NOMO-1 treated with dmso at 0.1 percent for 144 hours (cell line): ENCODE measurements at regions not wholly inside any gene's neighbourhood (a gene's known extent, or its start where the extent isn't known, plus 50 kb on each side); places are given as distances from the start of the nearest gene placed in this dataset.
"Not testable (repeated sequence)": the region's sequence is repeated elsewhere in the genome, so short reads cannot be mapped to it uniquely, and the experiment has no call there.

ENCODE experiments used
- DNase-seq: peaks from one replicate; lab custom pipeline; 2025; ENCODE audit not compliant: unreplicated experiment; lab: John Stamatoyannopoulos, UW

GRCh38 chr16:63890723-63891122 is 1231.1 kb downstream of the CDH11 start:
- no peak for DNase-seq

- DNase-seq = no peak
Observed at GRCh38 chr16:63890081-63890480, 1231.8 kb downstream of the CDH11 start.

DNA sequence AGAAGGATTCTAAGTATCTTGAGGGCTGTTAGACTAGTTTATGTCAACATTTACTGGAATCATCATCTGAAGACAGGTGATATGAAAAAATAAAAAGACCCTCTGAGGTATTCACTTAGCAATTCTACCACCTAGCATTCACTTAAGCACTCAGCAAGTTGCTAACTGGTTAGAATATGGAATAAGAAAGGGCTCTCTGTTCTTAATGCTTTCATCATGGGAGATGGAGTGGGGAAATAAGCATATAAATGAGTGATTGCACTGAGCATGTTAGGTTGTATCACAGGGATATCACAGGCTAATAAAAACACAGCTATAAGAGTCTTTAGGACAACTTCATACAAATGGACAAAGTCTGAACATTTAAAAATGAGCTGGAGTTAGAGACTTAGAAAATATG is 1238.8 kb downstream of the CDH11 start:
- no peak for DNase-seq

DNA sequence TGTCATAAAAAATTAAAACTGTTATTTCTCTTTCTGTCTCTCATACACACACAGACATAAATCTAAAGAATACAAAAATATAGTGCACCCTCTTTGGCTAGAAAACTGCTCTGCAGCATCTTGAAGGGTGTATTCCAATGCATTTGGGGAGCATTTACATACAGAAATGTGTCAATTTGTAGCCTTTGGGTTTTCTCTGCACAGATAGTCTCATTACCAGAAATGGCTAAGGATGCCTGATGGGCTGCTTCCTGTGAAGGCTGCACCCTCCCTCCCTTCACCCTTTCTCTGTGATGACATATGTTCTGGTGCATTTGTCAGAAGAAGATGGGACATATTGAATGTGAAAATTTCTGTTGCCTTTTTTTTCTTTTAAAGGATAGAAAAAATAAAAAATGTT is 1239.3 kb downstream of the CDH11 start:
- DNase-seq = no peak

DNA sequence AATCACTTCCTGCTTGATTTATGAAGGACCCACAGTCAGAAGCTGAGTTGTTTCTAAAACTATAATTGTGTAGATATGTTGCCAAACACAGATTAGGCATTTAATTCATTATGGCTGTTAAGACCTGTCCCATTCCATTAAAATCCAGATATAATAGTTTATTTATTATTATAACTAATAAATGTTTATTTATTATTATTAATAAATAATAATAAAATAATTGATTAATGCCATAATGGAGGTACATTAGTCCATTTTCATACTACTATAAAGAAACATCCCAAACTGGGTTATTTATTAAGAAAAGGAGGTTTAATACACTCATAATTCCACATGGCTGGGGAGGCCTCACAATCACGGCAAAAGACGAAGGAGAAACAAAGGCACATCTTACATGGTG is 1240.9 kb downstream of the CDH11 start:
- no peak for DNase-seq

DNA sequence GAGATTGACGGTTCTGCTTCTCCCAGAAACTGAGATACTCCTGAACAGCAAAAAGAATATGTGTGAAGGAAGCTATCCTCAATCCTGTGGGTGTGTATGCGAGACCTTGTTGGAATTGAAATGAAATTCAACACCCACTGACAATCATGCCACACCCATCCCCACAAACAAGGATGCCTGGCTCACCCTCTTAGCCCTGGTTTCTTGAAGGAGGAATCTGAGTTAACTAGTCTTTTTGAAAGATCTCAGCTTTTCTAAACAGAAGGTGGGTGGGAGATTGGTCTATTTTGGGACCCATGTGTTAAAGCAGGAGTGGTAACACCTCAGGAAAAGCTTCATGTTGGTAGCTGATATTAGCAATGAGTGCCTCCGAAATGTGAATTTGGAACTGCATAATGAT is 1244.5 kb downstream of the CDH11 start:
- DNase-seq = no peak

DNA sequence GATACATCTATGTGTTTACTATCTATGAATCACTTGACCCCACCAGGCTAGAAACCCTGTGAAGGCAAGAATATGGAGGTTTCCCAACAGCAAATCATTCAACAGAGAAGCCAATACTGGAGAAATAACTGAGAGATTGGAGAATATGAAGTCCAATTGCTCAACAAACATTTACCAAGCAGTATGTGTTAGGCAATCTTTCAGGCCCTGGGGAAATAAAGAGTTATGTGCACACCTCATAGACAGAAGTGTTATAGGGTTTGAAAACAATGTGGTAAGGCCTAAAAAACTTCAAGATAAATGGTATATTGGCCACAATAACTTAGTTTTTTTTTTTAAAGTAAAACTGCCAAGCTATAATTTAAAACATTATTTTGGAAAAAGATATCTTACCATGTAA is 1245.8 kb downstream of the CDH11 start:
- DNase-seq = no peak

- DNase-seq = not testable (repeated sequence)
Observed at GRCh38 chr16:63860700-63861099, 1261.2 kb downstream of the CDH11 start.

DNA sequence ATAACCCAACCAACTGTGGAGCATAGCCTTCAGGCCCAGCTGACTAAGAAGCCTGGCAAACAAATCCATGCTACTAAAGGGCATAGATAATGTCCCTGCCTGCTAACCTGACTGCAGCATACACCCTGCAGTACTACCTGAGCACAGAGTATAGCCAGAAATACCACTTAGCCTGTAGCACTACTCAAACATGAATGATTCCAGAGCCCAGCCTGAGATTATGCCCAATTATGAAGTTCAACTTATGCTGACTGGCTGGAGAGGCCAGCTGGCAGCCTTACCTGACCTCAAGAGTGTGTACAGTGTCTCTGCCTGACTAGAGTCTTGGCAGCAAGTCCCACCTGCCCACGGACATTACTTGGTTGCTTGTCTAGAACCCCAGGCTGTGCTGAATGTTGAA is 1265.3 kb downstream of the CDH11 start:
- DNase-seq = no peak

DNA sequence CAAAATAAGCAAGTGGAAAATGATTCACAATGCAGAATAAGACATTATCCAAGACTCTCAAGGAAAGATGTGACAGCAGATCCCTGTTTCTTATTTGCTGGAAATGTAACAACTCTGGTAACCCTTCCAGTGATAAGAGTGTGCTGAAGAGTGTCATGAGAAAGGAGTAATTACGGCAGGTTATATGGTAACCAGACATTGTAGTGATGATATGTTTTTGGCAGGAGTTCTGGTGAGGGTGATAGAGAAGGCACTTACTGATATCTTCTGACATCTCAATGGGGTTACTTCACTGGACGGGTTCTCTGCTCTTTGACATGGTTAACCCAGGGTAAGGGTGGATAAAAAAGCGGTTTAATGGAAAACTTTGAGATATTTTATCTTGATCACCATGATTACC is 1270.9 kb downstream of the CDH11 start:
- DNase-seq = no peak

GRCh38 chr16:63841271-63841670 is 1280.6 kb downstream of the CDH11 start:
- no peak for DNase-seq

DNA sequence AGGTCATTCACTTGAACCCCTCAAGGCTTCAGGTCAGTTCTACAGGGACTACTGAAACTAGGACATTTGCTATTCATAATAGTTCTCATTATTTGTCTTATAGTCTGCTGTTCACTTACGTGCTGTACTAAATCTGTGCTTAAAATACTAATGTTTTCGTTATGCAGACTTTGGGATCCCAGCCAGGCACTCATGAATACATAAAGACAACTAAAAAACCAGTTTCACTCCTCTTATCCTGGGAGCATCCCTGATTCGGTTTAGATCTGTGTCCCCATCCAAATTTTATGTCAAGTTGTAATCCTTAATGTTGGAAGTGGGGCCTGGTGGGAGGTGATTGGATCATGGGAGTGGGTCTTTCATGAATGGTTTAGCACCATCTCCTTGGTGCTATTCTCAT is 1291.8 kb downstream of the CDH11 start:
- DNase-seq = no peak

- no peak for DNase-seq
Observed at GRCh38 chr16:63822818-63823217, 1299.0 kb downstream of the CDH11 start.

DNA sequence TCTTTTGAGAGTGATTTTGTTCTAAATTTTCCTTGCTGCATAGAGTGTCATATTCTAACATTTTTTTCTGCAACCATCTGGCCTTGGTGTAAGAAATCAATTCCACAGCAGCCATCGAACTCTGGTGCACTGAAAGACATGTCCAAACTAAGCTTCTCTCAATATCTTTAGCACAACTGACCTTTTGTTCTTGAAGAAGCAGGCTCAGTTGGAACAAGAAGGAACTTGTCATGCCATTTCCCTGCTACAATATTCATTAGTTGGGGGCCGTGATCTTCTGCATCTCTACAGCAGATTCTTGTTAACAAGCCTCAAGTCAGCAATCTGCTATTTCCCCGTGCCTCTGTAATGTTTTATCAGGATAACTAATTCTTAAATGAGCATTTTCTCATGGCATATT is 1305.6 kb downstream of the CDH11 start:
- DNase-seq = no peak

- no peak for DNase-seq
Observed at GRCh38 chr16:63813862-63814261, 1308.0 kb downstream of the CDH11 start.

DNA sequence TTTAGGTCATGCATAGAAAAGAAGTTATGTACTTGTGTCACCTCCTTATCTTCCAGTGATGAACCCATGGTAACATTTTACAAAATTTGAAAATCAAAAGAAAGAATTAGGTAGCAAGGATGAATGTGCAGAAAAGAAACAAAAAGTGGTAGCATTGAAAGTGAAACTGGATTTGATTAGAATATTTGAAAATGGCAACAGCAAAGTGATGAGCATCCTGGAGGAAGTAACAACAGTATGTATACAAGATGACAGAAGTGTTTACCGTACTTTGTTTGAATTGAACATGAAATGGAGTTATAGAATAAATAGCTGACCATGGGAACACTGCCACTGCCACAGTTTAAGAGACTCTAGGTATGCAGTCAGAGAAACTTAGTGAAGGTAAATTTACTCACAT is 1313.1 kb downstream of the CDH11 start:
- DNase-seq = no peak

DNA sequence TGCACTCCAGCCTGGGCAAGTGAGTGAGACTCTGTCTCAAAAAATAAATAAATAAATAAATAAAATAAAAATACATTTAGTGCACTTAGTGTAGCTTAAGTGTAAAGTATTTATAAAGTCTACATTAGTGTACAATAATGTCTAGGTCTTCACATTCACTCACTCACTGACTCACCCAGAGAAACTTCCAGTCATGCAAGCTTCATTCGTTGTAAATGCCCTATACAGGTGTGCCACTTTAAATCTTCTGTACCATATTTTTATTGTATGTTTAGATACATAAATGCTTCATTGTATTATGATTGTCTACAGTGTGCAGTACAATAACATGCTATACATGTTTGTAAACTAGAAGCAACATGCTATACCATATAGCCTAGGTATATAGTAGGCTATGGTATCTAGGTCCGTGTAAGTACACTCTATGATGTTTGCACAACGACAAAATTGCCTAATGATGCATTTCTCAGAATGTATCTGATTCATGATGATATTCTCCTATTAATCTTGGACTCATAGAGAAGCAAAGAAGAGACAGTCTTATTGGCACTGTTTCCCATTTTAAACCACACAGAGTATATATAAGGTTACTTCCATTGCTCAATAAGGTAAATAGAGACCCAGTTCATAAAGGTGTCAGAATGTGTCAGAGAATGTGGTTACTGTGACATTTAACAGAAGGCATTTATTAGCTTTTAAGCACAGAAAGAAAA is 1314.9 kb downstream of the CDH11 start:
- no peak for DNase-seq

DNA sequence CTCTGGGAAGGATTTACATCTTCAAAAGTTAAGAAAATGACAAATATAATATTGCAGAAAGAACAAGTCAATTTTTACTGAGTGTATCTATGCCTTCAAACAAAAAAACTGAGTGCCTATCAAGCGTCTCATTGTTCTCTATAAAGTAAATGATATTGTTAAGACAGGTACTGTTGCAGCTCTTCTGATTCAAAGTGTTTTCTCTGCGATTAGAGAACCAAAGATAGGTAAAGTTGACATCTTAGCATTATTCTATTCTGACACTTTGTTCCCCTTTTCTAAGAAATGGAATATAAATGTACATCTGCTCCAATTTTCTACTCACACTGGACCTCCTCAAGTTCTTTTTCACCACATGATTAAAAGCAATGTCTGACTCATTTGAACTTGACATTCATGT is 1317.7 kb downstream of the CDH11 start:
- no peak for DNase-seq

DNA sequence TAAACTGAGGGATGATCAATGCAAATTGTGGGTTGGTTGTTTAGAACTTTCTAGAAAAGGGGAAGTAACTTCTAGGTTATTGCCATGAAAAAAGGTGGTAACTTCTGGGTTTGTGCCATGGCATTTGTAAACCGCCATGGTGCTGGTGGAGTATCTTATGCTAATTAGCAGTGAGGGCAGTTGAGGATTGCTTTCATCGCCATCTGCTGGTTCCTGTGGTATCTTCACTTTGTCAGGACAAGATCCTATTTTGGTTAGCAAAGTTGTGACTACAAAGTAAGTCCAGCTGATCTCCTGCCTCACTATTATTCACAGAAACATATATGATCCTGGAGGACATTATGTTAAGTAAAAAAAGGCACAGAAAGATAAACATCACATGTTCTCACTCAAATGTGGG is 1332.3 kb downstream of the CDH11 start:
- no peak for DNase-seq

- DNase-seq = no peak
Observed at GRCh38 chr16:63787014-63787413, 1334.8 kb downstream of the CDH11 start.

GRCh38 chr16:63785170-63785569 is 1336.7 kb downstream of the CDH11 start:
- no peak for DNase-seq

DNA sequence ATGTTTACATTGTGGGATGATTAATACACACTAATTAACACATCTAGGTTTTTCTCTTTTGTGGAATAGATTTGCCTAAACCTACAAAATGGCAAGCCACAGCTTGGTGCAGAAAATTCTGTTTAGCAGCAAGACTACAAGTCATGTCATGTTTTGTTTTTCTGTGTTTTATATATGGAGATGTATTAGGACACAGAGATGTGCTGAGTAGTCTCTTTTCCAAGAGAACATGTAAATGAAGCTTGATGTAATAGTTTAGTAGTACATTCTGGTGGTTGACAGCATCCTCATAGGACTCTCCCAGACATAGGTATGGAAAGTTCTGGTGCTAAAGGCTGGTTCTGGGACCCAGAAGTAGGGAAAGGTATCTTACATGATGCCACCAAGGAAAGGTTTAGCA is 1345.4 kb downstream of the CDH11 start:
- DNase-seq = no peak

DNA sequence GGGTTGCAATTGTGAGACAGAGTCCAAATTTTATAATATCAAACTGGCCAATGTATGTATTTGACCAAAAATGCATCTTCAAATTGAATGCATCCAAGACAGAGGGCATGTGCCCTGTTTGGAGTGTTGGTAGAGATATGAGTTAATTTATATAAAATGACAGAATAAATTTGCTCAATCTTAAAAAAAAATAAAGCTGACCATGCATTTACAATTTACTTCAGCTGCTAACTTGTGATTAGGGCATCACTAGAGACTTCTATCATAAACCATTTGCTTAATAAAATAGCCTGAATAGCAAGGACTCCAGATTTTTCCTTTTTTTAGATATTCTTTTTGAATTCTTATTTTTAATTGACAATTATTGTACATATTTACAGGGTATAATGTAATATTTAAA is 1345.8 kb downstream of the CDH11 start:
- DNase-seq = no peak

GRCh38 chr16:63774302-63774701 is 1347.6 kb downstream of the CDH11 start:
- no peak for DNase-seq
